ENCODE measurements at regions not wholly inside any gene's neighbourhood (a gene's known extent, or its start where the extent isn't known, plus 50 kb on each side); places are given as distances from the start of the nearest gene placed in this dataset.

DNA sequence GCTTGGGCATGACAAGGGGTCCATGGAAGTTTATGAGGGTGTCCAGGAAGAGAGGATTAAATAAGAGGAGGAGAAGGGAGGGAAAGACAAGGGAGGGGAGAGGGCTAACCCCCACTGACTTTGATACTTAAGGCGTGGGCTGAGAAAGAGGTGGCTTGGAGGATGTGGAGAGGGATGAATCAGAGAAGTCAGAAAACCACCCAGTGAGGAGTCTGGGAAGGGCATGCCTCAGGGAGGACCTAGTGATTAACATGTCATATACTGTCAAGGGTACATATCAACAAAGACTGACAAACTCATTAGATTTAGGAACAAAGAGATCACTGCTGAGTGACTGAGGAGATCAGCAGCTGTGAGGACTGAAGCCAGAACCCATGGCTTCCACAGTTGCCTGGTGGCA lies 145.4 kb downstream of the IRX5 start:
- no peak for DNase-seq

DNA sequence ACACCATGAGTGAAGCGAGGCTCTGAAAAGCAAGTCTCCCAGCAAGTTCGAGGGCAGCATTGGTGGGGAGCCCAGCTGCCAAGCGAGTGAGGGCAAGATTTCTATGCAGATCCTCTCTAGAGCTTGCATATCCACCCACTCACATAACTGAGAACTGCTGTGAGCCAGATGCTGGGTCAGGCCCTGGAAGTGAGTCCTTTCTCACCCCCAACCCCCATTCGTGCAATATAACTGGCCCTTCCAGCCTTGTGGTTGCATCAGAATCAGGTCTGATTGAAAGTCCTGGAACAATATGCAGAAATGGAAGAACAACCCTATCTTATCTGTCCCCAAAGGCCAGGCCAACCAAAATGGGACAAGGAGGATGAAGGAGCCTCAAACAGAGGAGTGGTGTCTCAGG lies 146.6 kb downstream of the IRX5 start:
- DNase-seq, result no peak

DNA sequence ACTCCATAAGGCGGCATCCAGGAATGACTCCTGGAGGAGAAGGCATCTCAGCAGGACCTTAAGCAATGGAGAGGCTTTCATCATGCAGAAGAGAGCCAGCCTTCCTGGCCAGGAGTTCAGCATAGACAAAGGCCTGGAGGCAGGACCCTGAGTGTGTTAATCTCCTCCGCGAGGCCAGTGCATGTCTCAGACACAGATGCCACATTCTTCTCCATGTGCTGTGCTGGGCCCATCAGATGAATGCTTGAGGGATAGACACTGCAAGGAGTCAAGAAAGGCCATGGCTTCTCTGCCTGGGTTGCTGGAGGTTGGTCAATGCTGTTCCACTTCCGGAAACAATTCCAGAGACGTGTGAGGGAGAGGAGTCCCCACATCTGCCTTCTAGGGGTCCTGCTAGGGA lies 147.5 kb downstream of the IRX5 start:
- DNase-seq, result no peak

DNA sequence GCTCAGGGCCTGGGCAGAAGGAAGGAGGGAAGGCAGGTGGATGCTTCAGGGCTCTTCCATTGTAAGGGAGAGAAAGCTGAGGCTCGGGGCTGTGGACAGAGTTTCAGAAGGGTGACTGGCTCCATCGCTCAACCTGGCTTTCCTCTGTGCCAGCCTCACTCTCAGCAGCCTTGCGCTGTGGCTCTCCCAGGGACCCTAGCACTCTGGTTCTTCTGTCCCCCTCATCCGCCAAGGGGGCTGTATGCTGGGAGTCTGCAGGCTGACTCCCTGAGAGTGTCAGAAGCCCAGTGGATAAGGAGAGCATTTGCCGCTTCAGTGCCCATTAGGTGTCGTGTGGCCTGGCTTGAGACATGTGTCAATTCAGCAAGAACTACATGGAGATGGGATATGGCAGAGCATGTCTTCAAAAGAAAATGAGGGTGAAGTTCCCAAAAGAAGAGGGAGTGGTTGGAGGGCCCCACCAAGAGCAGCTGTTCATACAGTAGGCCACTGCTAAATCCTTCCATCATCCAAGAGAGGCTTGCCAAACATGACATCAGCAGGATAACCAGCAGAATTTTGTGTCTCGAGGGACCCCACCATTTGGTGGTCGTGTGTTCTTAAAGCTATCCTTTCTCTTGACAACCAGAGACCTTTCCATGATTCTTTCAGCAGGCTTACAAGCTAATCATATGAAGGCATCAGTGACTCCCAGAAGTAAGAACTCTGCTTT lies 148.2 kb downstream of the IRX5 start:
- no peak for DNase-seq

DNA sequence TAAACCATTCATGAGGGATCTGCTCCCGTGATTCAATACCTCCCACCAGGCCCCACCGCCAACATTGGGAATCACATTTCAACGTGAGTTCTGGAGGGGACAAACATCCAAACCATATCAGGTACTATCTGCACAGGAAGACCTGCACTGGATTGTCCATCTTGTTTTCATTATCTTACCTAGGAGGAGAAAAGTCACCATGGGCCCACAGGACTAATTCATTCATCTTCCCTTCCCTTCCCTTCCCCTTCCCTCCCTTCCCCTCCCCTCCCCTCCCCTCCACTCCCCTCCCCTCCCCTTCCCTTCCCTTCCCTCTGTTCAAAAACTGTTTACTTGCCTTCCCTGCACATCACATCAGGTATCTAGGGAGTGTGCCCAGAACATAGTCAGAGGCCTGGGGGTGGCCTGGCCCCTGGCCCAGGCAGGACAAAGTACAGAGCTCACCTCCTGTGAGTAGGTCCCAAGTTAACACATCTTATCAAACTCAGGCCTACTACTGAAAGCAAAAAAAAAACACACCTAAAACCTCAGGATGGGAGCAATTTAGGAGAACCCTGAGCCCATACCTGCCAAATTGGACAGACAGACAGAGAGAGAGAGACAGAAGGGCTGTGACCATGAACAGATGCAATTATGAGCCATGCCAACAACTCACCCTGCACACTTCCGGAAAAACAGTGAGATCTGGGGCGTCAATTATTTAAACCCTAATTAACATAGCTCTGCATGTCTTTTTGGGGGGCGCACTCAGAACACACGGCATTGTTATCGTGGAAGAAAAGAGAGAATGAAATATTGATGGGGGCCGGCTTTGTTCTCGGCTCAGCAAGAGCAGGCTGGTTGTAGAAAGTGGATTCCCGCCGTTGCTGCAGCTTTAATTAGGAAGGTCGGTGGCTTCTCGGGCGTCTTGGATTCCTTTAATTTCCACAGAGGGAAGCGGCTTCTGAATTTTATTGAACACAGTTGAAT lies 151.2 kb downstream of the IRX5 start:
- peak; percentile 80 for DNase-seq

DNA sequence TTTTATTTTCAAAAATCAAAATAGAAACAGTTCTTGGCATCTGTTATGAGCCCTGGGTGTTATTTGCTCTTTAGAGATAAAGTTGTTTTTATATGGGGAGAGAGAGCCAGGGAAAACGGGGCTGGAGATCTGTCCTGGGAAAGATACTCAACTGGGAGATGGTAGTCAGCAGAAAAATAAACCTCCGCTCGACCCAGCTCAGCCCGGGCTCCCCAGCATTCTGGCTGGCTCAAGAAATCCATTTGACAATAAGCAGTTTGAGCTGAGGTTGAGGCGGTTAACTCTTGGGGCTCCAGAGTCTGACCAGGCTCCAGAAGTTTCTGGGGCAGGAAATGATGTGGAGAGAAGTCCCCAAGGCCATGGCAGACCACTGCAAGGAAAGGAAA lies 151.9 kb downstream of the IRX5 start:
- no peak for DNase-seq

DNA sequence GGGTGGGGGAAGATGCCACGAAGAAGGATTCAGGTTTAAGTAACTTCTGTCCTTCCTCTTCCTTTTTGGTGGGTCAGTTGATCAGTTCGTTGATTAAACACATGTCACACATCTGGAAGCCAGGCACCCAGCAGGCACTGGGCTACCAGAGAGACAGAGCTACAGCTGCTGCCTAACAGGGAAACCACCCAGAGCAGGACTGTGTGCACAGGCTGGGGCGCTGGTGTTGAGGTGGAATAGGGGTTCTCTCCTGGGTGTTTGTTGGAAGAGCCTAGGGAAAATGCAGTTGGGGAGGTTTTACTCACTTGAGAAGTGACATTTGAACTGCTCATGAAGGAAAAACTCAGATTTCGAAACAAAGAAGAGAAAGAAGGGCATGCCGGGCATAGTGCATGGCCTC lies 152.4 kb downstream of the IRX5 start:
- no peak for DNase-seq

DNA sequence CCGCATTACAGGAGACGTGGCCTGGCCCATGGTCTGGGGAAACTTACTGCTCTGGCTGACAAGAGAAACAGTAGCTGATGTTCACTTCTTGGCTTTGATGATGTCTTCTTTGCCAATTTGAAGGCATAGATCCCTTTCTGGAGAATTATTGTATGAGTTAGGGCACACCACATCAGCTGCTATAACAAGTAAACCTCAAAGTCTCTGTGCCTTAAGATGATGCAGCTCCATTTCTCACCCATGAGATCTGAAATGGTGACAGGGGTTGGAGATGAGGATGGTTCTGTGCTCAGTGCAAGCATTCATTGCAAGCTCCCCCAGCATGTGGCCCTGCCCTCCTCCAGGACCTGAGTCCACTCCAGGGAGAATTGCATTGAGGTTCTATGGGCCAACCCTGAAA lies 157.4 kb downstream of the IRX5 start:
- no peak for DNase-seq

DNA sequence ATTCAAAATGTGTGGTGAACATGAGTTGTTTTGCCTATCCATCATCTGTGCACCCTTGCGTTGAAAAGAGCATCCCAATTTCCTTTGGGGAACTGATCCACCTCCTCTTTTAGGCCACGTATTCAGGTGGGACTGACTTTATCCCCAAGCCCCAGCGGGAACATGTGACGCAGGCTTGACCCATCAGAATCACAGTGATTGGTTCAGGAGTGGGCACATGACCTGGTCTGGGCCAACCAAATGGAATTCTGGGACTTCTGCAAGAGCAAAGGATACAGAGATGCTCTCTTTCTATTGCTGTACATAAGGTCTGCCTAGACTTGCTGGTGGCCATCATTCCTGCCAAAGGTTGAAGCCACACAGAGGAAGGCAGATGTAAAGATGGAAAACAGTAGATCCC lies 158.9 kb downstream of the IRX5 start:
- no peak for DNase-seq

DNA sequence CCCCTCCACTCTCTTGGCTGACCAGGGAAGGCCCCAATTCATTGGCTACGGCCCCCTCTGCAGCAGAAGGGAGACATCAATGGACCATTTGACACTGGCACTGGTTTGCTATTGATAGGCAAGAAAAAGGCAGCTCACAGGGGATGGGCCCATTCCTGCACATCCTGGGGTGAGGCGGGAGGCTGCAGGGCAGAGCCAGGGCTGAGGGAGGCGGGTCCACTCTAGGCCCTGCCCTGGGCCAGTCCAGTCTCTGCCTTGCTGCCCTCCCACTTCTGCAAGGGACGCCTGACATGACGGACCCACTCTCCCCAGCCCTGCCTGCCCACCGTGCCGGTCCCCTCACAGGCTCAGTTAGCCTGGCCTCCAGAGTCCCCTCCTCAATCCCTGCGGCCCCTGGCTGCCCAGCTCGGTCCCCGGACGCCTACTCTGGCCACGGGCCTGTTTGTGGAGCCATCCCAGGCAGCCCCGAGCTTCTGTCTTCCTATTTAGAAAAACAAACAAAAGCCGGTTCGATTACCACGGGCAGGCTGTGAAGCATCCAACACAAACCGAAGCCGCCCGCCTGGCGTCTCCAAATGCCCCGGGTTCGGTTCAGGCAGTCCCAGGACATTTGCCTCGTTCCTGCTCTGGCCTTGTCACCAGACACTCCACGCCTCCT lies 160.7 kb downstream of the IRX5 start:
- DNase-seq, result no peak

DNA sequence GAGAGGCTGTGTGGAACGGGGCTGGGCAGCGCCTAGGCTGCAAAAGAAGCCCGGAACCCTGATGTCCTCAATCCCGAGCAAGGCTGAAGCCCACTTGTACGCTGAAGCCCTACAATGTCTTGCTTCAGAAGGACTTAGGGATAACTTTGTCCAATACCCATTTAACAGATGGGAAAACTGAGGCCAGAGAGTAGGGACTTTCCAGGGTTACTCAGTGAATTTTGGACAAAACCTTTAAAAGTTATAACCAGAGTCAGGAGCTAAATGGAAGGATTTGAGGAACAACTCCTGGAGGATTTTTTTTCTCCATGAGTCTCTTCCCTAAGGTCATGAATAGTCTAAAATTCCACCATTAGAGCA lies 161.2 kb downstream of the IRX5 start:
- no peak for DNase-seq

DNA sequence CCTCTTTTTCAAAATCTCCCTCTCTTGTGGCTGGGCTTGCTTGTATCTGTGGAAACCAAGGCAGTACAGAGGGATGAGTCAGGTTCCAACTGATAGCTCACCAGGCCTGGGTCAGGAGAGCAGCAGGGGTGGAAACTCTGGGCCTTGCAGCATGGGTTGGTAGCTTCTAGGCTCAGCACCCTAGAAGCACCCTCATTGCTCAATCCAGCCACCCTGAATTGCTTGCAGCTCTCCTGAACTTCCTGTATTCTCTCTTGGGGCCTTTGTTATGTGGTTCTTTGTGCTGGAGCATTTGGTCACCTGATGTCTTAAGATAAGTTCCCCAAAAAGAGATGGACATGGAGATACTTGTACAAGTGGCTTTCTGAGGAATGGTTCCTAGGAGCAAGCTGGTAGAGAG lies 169.4 kb downstream of the IRX5 start:
- no peak for DNase-seq

DNA sequence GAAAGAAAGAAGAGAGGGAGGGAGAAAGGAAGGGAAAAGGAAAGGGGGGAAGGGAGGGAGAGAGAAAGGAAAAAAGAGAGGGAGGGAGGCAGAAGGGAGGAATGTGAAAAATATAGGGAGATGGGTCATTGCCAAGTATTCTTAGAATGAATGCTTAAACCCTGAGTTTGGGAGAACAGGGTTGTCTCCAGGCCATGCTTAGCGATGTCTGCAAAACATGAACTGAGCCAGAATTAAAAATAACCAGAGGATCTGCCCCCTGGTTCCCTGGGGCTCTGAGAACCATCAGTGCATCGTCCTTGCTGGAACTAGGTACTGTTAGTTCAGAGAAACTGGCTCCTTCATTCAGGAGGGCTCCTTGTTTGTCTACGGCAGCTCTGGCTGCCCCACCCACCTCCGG lies 170.4 kb downstream of the IRX5 start:
- DNase-seq, result no peak

DNA sequence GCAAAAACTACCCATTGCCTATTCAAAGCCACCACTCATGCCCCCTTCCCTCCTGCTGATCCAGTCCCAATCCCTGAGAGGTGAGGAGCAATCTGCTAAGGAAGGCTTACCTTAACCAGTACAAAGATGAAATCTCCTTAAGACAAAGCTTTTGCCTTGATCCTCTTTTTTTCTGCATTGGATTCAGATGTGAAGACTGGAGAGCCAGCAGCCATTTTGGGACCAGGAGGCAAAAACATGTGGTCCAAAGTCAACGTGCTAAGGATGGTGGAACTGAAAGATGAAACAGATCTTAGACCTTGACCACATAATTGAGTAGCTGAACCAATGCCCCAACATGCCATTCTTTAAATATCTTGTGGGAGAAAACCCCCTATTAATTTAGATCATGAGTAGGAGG lies 171.4 kb downstream of the IRX5 start:
- no peak for DNase-seq

DNA sequence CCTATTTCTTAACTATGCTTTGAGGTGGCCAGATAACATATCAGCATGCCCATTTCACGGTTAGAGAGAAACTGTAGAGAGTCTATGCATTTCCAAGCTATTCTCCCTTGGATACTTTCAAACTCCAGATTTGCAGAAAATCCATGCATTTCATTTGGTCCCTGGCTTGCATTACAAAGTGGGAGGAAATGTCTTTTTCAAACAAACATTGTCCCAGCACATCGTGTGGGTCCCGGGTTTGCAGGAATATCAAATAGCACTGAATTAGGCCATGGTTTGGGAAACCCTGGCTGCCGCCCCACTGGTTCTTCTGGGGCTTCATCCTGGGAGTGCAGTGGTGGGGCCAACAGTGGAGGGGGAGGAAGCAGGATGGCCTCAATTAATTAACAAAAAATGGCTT lies 171.9 kb downstream of the IRX5 start:
- DNase-seq, result no peak

DNA sequence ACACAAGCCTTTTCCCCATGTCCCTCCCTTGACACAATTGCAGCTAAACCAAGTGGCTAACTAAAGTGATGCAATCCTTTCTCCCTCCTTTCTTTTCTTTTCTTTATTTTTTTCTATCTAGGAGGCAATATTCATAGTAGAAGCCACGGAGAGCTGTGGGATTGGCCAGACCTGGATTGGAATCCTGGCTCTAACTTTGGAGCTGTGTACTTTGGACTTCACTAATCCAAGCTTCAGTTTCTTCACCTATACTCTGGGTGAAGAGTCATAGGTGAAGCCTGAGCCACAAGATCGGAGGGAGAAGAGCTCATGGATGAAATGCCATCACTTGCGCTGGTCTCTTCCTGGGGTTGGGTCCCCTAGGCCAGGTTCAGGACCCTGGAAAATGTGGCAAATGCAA lies 177.2 kb downstream of the IRX5 start:
- no peak for DNase-seq

DNA sequence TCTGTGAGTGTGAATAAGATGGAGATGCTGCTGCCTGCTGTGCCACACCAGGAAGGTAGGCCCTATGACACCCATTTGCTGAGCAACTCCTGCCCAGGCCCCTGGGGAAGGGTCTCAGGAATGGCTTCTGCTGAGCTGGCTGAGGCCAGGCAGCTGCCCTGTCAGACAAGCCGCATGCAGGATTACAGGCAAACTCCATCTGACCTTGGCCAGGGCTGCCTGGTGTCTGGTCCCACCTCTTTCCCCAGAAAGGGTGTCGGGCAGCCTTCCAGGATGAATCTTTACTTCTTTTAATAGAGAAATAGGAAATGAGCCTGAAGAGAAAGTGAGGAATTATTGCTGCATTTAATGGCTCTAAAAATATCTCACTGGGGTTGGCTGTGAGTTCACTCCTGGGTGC lies 182.5 kb downstream of the IRX5 start:
- no peak for DNase-seq

DNA sequence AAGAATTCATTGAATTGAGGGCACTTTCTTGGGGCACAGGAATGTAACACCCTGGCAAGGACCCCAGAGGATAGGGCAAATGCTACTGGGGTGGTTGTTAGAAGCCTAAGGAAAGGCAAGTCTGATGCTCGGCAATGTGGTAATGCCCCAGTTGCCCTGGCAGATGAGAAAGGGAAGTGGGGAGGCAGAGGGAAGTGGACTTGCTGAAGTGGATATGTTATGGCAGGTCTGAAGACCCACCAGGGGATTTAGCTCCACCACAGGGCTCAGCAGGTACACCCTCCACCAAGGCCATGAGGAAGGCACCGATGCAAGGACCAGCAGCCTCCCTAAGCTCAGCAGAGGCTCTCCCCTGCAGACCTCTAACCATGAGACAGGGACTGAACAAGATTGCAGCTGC lies 184.8 kb downstream of the IRX5 start:
- DNase-seq, result no peak

DNA sequence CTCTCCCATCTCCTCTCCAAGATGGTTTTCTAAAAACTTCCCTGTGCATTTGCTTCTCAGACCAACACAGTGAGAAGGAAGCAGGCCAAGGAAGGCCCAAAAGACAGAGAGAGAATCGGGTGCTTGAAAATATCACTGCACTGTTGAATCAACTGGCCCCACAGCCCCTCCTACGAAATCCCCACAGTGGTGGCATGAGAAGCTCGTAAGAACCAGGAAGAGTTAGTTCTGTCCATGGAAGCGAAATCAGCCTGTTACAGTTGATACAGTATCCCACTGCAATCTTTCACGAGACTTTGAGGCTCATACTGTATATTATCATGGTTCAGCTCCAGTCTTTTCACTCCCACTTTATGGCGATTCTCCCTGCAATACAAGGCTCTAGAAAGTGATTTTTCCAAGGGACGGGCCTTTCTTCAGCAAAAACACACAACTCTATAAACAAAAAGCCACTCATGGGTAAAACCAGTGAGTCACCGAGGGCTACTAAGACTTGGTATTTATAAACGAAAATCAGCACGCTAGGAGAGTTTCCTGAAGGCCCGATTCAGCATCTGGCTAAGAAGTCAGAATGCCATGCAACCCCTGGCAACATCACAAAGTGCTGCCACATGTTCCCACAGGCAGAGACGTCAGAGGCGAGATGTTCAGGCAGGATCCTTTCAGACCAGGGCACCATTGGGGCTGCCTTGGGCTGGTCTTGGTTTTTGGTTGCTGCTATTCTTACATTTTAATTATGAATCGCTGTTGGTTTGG lies 185.7 kb downstream of the IRX5 start:
- no peak for DNase-seq

DNA sequence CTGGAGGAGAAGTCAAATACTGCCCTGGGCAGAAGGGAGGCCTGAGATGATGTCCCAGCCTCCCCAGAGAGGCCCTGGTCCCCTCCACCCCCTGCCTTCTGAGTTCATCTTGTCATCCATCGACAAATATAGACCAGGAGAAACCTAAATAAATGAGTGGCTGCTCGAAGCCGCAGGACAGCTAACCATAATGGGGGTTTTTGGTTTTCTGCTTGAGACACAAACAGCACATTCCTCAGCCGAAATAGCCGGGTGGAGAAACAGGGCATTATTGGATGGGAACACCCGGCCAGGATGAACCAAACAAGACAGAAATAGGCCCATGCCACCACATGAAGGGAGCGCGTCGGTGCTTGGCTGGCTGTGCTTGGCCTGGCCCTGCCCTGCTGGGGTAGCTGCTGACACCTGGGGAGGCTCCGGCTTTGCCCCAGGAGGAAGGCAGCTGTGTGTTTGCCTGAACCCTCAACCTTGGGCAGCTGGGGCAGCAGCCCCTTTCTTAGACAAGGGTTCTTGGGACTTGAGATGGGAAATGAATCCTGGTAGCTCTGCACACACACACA lies 188.1 kb downstream of the IRX5 start:
- DNase-seq, result no peak

DNA sequence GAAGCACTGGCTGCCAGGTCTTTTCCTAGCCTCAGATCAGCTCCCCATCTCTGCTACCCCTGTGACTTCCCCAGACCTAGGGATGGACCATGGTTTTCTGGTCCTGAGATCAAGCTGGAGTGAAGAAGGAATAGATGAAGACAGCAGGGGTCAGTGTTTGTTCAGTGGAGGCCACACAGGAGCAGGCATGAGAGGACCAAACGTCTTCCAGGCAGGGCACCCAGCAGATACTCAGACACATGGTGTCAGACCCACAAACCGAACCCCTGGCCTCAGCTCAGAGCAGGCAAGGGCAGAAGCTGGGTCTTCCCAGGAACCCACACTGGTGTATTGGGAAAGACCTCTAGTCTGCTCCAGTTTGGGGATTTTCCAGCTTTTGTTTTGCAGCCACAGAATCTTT lies 189.7 kb downstream of the IRX5 start:
- peak; percentile 54 for DNase-seq

DNA sequence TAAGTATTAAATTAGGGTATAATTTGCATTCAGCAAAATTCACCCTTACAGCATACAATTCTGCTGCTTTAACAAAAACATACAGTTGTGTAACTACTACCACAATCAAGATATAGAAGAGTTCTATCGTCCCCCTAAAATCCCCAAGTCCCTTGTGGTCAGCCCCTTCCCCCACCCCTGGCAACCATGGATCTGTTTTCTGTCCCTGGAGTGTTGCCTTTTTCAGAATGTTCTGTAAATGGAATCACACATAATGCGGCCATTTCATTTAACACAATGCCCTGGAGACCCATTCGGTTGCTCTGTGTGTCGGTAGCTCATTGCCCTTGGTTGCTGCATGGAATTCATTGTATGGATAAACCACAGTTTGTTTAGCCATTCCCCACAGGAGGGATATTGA lies 190.2 kb downstream of the IRX5 start:
- DNase-seq, result no peak

DNA sequence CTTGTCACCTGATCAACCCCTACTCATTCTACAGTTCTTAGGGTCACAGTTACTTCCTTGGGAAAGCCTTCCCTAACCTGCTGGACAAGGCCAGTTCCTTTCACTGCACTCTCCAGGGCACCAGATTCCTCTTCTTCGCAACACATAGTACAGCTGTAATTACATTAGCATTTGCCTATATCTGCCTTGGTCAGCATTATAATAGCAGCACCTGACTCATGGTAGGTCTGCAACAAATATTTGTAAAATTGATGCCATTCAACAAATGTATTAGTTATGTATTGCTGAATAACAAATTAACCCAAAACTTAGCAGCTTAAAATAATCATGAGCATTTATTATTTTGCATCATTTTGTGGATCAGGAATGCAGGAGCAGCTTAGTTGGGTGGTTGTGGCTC lies 193.0 kb downstream of the IRX5 start:
- no peak for DNase-seq

All from retina (tissue), 1 donor.